Naive thymus-derived CD4-positive, alpha-beta T cell (primary cell): ENCODE measurements at regions not wholly inside any gene's neighbourhood (a gene's known extent, or its start where the extent isn't known, plus 50 kb on each side); places are given as distances from the start of the nearest gene placed in this dataset.

Source experiments
- ATAC-seq: fragments of 150-1000 bp; cut with Tn5 transposase; 2 replicates; pipeline ENCODE4 v1.10.0; 2021; ENCODE audit warnings: mild to moderate bottlenecking, moderate library complexity
- CTCF ChIA-PET: fragments of 350-600 bp; sonication (Branson Sonifier 250); formaldehyde crosslinking; loops from one replicate; lab custom pipeline; 2021; ENCODE audit warnings: antibody characterized with exemption; lab: Charles Lee
- POLR2A ChIA-PET: fragments of 350-600 bp; sonication (Branson Sonifier 250); formaldehyde crosslinking; loops from one replicate; lab custom pipeline; 2021; ENCODE audit warnings: antibody characterized with exemption, inconsistent platforms; lab: Charles Lee
- DNase-seq, 9 donors: peaks; one replicate each; pipeline versions ENCODE4 v3.0.0 to v3.0.0-alpha.2; 2020 to 2022; ENCODE audit warnings: mixed read lengths in 1 of 9
- H3K27ac ChIP-seq: one replicate; pipeline ENCODE4 v1.7.0; 2013; ENCODE audit warnings: mild to moderate bottlenecking, low read depth, low read length, moderate library complexity
- H3K27me3 ChIP-seq, 2 donors: one replicate each; pipeline ENCODE4 v1.7.0; 2013; ENCODE audit warnings: low read length in 2 of 2, mild to moderate bottlenecking in 2 of 2, moderate library complexity in 2 of 2; ENCODE audit not compliant: control insufficient read depth in 2 of 2, insufficient read depth in 2 of 2
- H3K36me3 ChIP-seq, 3 experiments: 1 replicate in 2 of 3; 2 replicates in 1 of 3; pipeline ENCODE4 v1.7.0; 2013; ENCODE audit warnings: low read length in 3 of 3, mild to moderate bottlenecking in 3 of 3, moderate library complexity in 1 of 3; ENCODE audit not compliant: insufficient read depth in 3 of 3, control insufficient read depth in 2 of 3
- H3K4me1 ChIP-seq, 2 donors: one replicate each; pipeline ENCODE4 v1.7.0; 2013; ENCODE audit warnings: low read length in 2 of 2, mild to moderate bottlenecking in 2 of 2, moderate library complexity in 1 of 2; ENCODE audit not compliant: control insufficient read depth in 2 of 2, insufficient read depth in 2 of 2
- H3K4me3 ChIP-seq: 2 replicates; pipeline ENCODE4 v1.7.0; 2013; ENCODE audit warnings: mild to moderate bottlenecking, low read length
- H3K9me3 ChIP-seq, 3 experiments: 1 replicate in 2 of 3; 2 replicates in 1 of 3; pipeline ENCODE4 v1.7.0; 2013; ENCODE audit warnings: low read length in 3 of 3; ENCODE audit not compliant: control insufficient read depth in 2 of 3
- H3K27ac Mint-ChIP-seq, 9 donors: one replicate each; pipeline ENCODE4 v1.8.0; 2020 to 2022; ENCODE audit warnings: mixed read lengths in 9 of 9, mild to moderate bottlenecking in 8 of 9, moderate library complexity in 5 of 9, inconsistent platforms in 2 of 9
- H3K27me3 Mint-ChIP-seq, 5 donors: one replicate each; pipeline ENCODE4 v1.8.0; 2021 to 2022; ENCODE audit warnings: mixed read lengths in 5 of 5, mild to moderate bottlenecking in 1 of 5
- H3K36me3 Mint-ChIP-seq, 5 donors: one replicate each; pipeline ENCODE4 v1.8.0; 2020 to 2022; ENCODE audit warnings: mixed read lengths in 5 of 5, mild to moderate bottlenecking in 3 of 5, inconsistent platforms in 1 of 5
- H3K4me1 Mint-ChIP-seq, 7 donors: one replicate each; pipeline ENCODE4 v1.8.0; 2020 to 2022; ENCODE audit warnings: mixed read lengths in 7 of 7, mild to moderate bottlenecking in 3 of 7, inconsistent platforms in 1 of 7
- H3K4me3 Mint-ChIP-seq, 10 donors: one replicate each; pipeline ENCODE4 v1.8.0; 2020 to 2022; ENCODE audit warnings: mild to moderate bottlenecking in 10 of 10, mixed read lengths in 10 of 10, moderate library complexity in 6 of 10, inconsistent platforms in 2 of 10
- H3K9me3 Mint-ChIP-seq, 11 donors: one replicate each; pipeline ENCODE4 v1.8.0; 2020 to 2022; ENCODE audit warnings: mixed read lengths in 11 of 11, mild to moderate bottlenecking in 4 of 11, inconsistent platforms in 1 of 11, moderate library complexity in 1 of 11
- intact Hi-C, 2 donors: fragments of 100-400 bp; cut with micrococcal nuclease; formaldehyde crosslinking; loops; one replicate each; pipeline ENCODE4 v1.15.1; 2023

- Mint-ChIP-seq H3K4me1 (no peaks in the 10 kb centered on the region), H3K9me3 (peaks cover 0 to 2% (median 0%) of the 10 kb centered on the region in 11 donors), H3K4me3 (no peak overlapping the region), H3K27ac (no peak overlapping the region), H3K27me3 (peaks cover 8 to 34% (median 14%) of the 10 kb centered on the region in 5 donors), H3K36me3 (no peaks in the 10 kb centered on the region)
- Histone ChIP-seq H3K27me3 (no peaks in the 10 kb centered on the region), H3K27ac (no peak overlapping the region), H3K4me1 (no peaks in the 10 kb centered on the region), H3K4me3 (no peak overlapping the region), H3K36me3 (no peaks in the 10 kb centered on the region), H3K9me3 (no peaks in the 10 kb centered on the region)
- intact Hi-C loops: no loop called here
- ATAC-seq (no peak), DNase-seq (no peak)
- CTCF ChIA-PET: no interaction called here
- POLR2A ChIA-PET: no interaction called here
These were observed 189.4 kb upstream of the ARL4C start for GRCh38 chr2:234686088-234686890.

GRCh38 chr2:234684466-234684865, 187.6 kb upstream of the ARL4C start:
- H3K4me3 ChIP-seq: no peak overlapping the region
- intact Hi-C loops: no loop called here
- no peaks in the 10 kb centered on the region for H3K27me3 ChIP-seq
- POLR2A ChIA-PET: no interaction called here
- H3K27me3 Mint-ChIP-seq: peaks cover 4 to 25% (median 8%) of the 10 kb centered on the region in 5 donors
- H3K27ac Mint-ChIP-seq: no peak overlapping the region
- H3K27ac ChIP-seq: no peak overlapping the region
- no peaks in the 10 kb centered on the region for H3K4me1 ChIP-seq
- H3K36me3 ChIP-seq: no peaks in the 10 kb centered on the region
- H3K4me1 Mint-ChIP-seq: no peaks in the 10 kb centered on the region
- H3K36me3 Mint-ChIP-seq: no peaks in the 10 kb centered on the region
- H3K9me3 ChIP-seq: no peaks in the 10 kb centered on the region
- H3K4me3 Mint-ChIP-seq: no peak overlapping the region
- H3K9me3 Mint-ChIP-seq: peaks cover 0 to 2% (median 0%) of the 10 kb centered on the region in 11 donors
- CTCF ChIA-PET: no interaction called here
- ATAC-seq: no peak
- no peak for DNase-seq

DNA sequence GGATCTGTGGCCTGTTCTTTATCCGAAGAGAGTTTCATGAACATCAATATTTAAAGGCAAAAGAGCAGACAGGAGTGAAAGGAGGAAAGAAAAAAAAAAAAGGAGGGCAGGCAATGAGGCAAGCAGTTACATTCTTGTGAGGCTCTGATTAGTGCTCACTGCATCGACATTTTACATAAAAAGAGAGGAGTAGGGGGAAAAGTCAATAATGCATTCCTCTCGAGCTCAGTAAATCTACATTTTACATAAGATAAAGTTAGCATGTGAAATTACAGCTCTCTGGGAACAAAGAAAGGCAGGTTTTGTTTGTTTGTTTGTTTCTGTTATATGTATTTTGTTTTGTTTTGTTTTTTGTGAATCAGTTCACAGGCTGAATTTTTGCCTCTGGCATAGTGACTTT, 187.1 kb upstream of the ARL4C start:
- intact Hi-C loops: no loop called here
- Histone ChIP-seq H3K4me1 (no peaks in the 10 kb centered on the region), H3K27me3 (no peaks in the 10 kb centered on the region), H3K36me3 (no peaks in the 10 kb centered on the region), H3K27ac (no peak overlapping the region), H3K4me3 (no peak overlapping the region), H3K9me3 (no peaks in the 10 kb centered on the region)
- ChIA-PET POLR2A (no interaction called here), CTCF (no interaction called here)
- DNase-seq: no peak
- no peak overlapping the region for H3K27ac Mint-ChIP-seq
- H3K4me1 Mint-ChIP-seq: no peaks in the 10 kb centered on the region
- H3K4me3 Mint-ChIP-seq: no peak overlapping the region
- no peak for ATAC-seq
- H3K36me3 Mint-ChIP-seq: no peaks in the 10 kb centered on the region
- H3K9me3 Mint-ChIP-seq: peaks cover 0 to 2% (median 0%) of the 10 kb centered on the region in 11 donors
- H3K27me3 Mint-ChIP-seq: peaks cover 2 to 21% (median 8%) of the 10 kb centered on the region in 5 donors

- H3K27me3 ChIP-seq: no peaks in the 10 kb centered on the region
- intact Hi-C loops: no loop called here
- Mint-ChIP-seq H3K9me3 (peaks cover 0 to 2% (median 0%) of the 10 kb centered on the region in 11 donors), H3K27me3 (peaks cover 0 to 19% (median 8%) of the 10 kb centered on the region in 5 donors), H3K4me1 (no peaks in the 10 kb centered on the region), H3K27ac (no peak overlapping the region), H3K4me3 (no peak overlapping the region), H3K36me3 (no peaks in the 10 kb centered on the region)
- DNase-seq: no peak
- H3K4me3 ChIP-seq: no peak overlapping the region
- H3K4me1 ChIP-seq: no peaks in the 10 kb centered on the region
- H3K9me3 ChIP-seq: no peaks in the 10 kb centered on the region
- CTCF ChIA-PET: no interaction called here
- no peak for ATAC-seq
- POLR2A ChIA-PET: no interaction called here
- H3K36me3 ChIP-seq: no peaks in the 10 kb centered on the region
- H3K27ac ChIP-seq: no peak overlapping the region
These were observed 185.8 kb upstream of the ARL4C start for GRCh38 chr2:234682492-234683228.

DNA sequence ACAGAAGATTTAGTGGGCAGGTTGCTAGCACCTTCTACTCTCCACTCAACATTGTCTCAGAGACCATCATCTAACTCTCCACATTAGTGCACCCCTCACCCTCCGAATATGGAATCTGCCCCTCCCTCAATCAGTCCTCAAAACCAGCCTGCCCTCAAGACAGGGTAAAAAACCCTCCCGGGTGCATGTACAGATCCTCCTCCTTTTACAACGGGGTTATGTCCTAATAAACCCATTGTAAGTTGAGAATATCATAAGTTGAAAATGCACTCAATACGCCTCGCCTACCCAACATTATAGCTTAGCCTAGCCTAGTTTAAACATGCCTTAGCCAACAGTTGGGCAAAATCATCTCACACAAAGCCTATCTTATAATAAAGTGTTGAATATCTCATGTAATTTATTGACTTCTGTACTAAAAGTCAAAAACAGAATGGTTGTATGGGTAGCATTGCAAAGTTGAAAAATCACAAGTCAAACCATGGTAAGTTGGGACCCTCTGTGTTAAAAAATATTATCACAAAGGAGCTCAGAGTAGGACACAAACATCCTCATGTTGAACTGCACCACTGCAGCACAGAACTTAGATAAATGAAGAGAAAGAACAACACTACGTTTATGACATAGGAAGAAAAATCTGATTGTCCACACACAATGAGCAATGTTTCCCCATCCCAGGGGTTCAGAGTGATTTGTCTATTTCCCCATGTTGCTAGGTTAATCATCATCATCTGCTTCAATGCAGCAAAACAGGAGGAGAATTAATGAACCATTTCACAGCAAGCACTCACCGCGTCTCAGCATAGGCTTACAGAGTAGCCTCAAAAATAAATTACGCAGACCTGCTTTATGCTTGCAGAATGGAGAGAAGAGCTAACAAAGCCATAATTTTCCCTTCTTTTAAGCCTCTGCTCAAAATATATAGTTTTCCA, 184.1 kb upstream of the ARL4C start:
- H3K36me3 Mint-ChIP-seq: no peaks in the 10 kb centered on the region
- no peak for DNase-seq

DNA sequence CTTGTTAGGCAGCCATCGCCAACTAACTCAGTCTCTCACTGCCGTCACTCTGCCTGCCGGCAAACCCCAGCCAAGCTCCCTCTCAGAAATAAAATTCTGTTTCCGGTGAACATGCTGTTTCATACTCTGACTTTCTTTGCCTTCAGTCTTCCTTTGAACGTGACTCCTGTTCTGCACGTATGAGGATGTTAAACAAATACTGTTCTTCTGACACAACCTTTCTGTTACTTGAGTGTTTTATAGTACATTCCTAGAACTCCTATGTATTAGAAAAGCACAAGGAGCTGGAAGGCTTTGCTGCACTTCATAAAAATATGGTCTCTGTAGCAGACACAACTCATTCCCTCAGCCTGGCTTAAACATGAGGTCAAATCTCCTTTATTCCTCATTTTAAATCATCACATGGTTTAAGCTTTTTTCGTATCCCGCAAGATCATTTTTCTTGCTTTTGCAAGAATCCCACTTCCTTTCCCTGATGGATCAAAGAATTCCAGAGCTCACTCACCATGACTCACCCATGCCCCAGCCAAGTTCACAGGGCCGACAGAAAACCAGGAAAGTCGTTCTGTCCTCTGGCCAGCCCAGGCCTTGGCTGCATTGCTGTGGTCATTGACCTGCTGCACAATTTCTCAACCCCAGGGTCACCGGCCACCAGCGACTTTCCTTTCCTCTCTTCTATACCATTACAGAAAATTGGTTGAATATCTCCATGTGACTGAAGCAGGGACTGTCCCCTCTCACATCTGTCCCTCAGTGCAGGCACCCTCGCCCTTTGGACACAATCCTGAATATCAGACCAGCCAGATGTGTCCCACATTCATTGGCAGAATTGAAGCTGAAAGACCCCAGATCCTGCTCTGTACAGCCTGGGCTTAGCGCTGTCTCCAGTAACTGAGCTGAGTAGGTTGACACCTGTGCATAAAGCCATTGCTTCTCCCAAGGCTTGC, 183.1 kb upstream of the ARL4C start:
- H3K36me3 ChIP-seq: no peaks in the 10 kb centered on the region
- Mint-ChIP-seq H3K36me3 (no peaks in the 10 kb centered on the region), H3K4me1 (no peaks in the 10 kb centered on the region), H3K27me3 (peaks cover 0 to 6% (median 2%) of the 10 kb centered on the region in 5 donors), H3K4me3 (no peak overlapping the region), H3K27ac (no peak overlapping the region), H3K9me3 (peaks cover 0 to 2% (median 0%) of the 10 kb centered on the region in 11 donors)
- H3K9me3 ChIP-seq: no peaks in the 10 kb centered on the region
- ChIA-PET CTCF (no interaction called here), POLR2A (no interaction called here)
- intact Hi-C loops: no loop called here
- H3K27me3 ChIP-seq: no peaks in the 10 kb centered on the region
- H3K4me1 ChIP-seq: no peaks in the 10 kb centered on the region
- H3K4me3 ChIP-seq: no peak overlapping the region
- DNase-seq (no peak), ATAC-seq (no peak)
- no peak overlapping the region for H3K27ac ChIP-seq

More for the DNA sequence above, 184.1 kb upstream of the ARL4C start:
- intact Hi-C loops: no loop called here
- H3K27ac Mint-ChIP-seq: no peak overlapping the region
- Histone ChIP-seq H3K9me3 (no peaks in the 10 kb centered on the region), H3K27ac (no peak overlapping the region), H3K27me3 (no peaks in the 10 kb centered on the region), H3K4me3 (no peak overlapping the region), H3K36me3 (no peaks in the 10 kb centered on the region), H3K4me1 (no peaks in the 10 kb centered on the region)
- peaks cover 0 to 8% (median 4%) of the 10 kb centered on the region in 5 donors for H3K27me3 Mint-ChIP-seq
- H3K4me3 Mint-ChIP-seq: no peak overlapping the region
- POLR2A ChIA-PET: no interaction called here
- CTCF ChIA-PET: no interaction called here
- peaks cover 0 to 2% (median 0%) of the 10 kb centered on the region in 11 donors for H3K9me3 Mint-ChIP-seq
- no peaks in the 10 kb centered on the region for H3K4me1 Mint-ChIP-seq
- ATAC-seq: no peak
